Astrocyte (in vitro differentiated cells and primary cell): ENCODE measurements at regions not wholly inside any gene's neighbourhood (a gene's known extent, or its start where the extent isn't known, plus 50 kb on each side); places are given as distances from the start of the nearest gene placed in this dataset.

Experiments
- DNase-seq: peaks from one replicate; pipeline ENCODE4 v3.0.0-alpha.2; 2010; ENCODE audit warnings: low read depth
- FAIRE-seq: peaks from 2 replicates; lab custom pipeline; 2011; peaks lifted over from hg19 to GRCh38; lab: Jason Lieb, UNC
- H2AFZ ChIP-seq: 2 replicates; pipeline ENCODE4 v1.6.0; 2012; ENCODE audit warnings: low read depth, low read length, inconsistent platforms
- H3K27ac ChIP-seq: 2 replicates; pipeline ENCODE4 v1.5.1; 2011; ENCODE audit warnings: low read depth, low read length, inconsistent platforms
- H3K27me3 ChIP-seq: 2 replicates; pipeline ENCODE4 v1.6.0; 2011; ENCODE audit warnings: low read length, inconsistent platforms; ENCODE audit not compliant: insufficient read depth
- H3K36me3 ChIP-seq: 2 replicates; pipeline ENCODE4 v1.5.1; 2011; ENCODE audit warnings: low read length, inconsistent platforms; ENCODE audit not compliant: insufficient read depth
- H3K4me1 ChIP-seq: 2 replicates; pipeline ENCODE4 v1.5.1; 2011; ENCODE audit warnings: low read length, inconsistent platforms; ENCODE audit not compliant: insufficient read depth
- H3K4me2 ChIP-seq: 2 replicates; pipeline ENCODE4 v1.6.0; 2012; ENCODE audit warnings: low read length, inconsistent platforms
- H3K4me3 ChIP-seq: 2 replicates; pipeline ENCODE4 v1.5.1; 2011; ENCODE audit warnings: low read depth, mild to moderate bottlenecking, low read length, inconsistent platforms; ENCODE audit not compliant: insufficient read depth
- H3K79me2 ChIP-seq: 2 replicates; pipeline ENCODE4 v1.6.0; 2012; ENCODE audit warnings: mild to moderate bottlenecking, low read length, inconsistent platforms; ENCODE audit not compliant: insufficient read depth
- H3K9ac ChIP-seq: 2 replicates; pipeline ENCODE4 v1.6.0; 2012; ENCODE audit warnings: mild to moderate bottlenecking, low read length, inconsistent platforms
- H3K9me3 ChIP-seq: 2 replicates; pipeline ENCODE4 v1.5.1; 2012; ENCODE audit warnings: low read depth, mild to moderate bottlenecking, low read length, inconsistent platforms; ENCODE audit not compliant: insufficient read depth
- H4K20me1 ChIP-seq: 2 replicates; pipeline ENCODE4 v1.6.0; 2012; ENCODE audit warnings: low read length, inconsistent platforms; ENCODE audit not compliant: insufficient read depth
- H3K27ac Mint-ChIP-seq: one replicate; pipeline ENCODE4 v1.8.0; 2021; ENCODE audit warnings: mild to moderate bottlenecking, mixed read lengths; ENCODE audit not compliant: unreplicated experiment
- H3K27me3 Mint-ChIP-seq: one replicate; pipeline ENCODE4 v1.8.0; 2021; ENCODE audit warnings: low read depth, mixed read lengths; ENCODE audit not compliant: unreplicated experiment
- H3K36me3 Mint-ChIP-seq: one replicate; pipeline ENCODE4 v1.8.0; 2021; ENCODE audit warnings: low read depth, mixed read lengths; ENCODE audit not compliant: unreplicated experiment
- H3K4me1 Mint-ChIP-seq: one replicate; pipeline ENCODE4 v1.8.0; 2021; ENCODE audit warnings: low read depth, mixed read lengths; ENCODE audit not compliant: unreplicated experiment
- H3K4me3 Mint-ChIP-seq: one replicate; pipeline ENCODE4 v1.8.0; 2021; ENCODE audit warnings: mild to moderate bottlenecking, moderate library complexity, mixed read lengths; ENCODE audit not compliant: unreplicated experiment
- H3K9me3 Mint-ChIP-seq: one replicate; pipeline ENCODE4 v1.8.0; 2021; ENCODE audit warnings: mild to moderate bottlenecking, mixed read lengths; ENCODE audit not compliant: unreplicated experiment
- CTCF ChIP-seq: IDR thresholded peaks from 2 replicates; pipeline ENCODE4 v1.5.1; 2011; ENCODE audit warnings: low read depth, mild to moderate bottlenecking, inconsistent platforms, low read length, moderate library complexity; ENCODE audit not compliant: insufficient read depth
- EZH2 ChIP-seq: IDR thresholded peaks from 2 replicates; pipeline ENCODE4 v1.6.1; 2012; ENCODE audit warnings: mild to moderate bottlenecking, low read length, inconsistent platforms; ENCODE audit not compliant: insufficient read depth

GRCh38 chr1:82268826-82269225, 468.1 kb downstream of the ADGRL2 start:
- H3K9ac ChIP-seq, result no peak overlapping the region
- no peak overlapping the region for H2AFZ ChIP-seq
- no peak overlapping the region for H3K4me2 ChIP-seq
- no peaks in the 10 kb centered on the region for H3K27me3 Mint-ChIP-seq
- no peaks in the 10 kb centered on the region for H3K9me3 Mint-ChIP-seq
- H3K4me1 ChIP-seq, result no peaks in the 10 kb centered on the region
- H3K4me3 Mint-ChIP-seq, result no peak overlapping the region
- H3K4me1 Mint-ChIP-seq, result peaks cover 9% of the 10 kb centered on the region
- no peaks in the 10 kb centered on the region for H4K20me1 ChIP-seq
- no peak for FAIRE-seq
- no peaks in the 10 kb centered on the region for H3K27me3 ChIP-seq
- H3K27ac ChIP-seq, result no peak overlapping the region
- no peaks in the 10 kb centered on the region for H3K9me3 ChIP-seq
- H3K4me3 ChIP-seq, result no peak overlapping the region
- H3K79me2 ChIP-seq, result no peaks in the 10 kb centered on the region
- no peak for DNase-seq
- no peaks in the 10 kb centered on the region for H3K36me3 ChIP-seq
- no peak overlapping the region for H3K27ac Mint-ChIP-seq
- no peak for TF ChIP-seq EZH2
- no peak for TF ChIP-seq CTCF
- H3K36me3 Mint-ChIP-seq, result no peaks in the 10 kb centered on the region

GRCh38 chr1:82266351-82266750, 465.6 kb downstream of the ADGRL2 start:
- Mint-ChIP-seq H3K4me3 (no peak overlapping the region), H3K36me3 (no peaks in the 10 kb centered on the region), H3K9me3 (no peaks in the 10 kb centered on the region), H3K27ac (no peak overlapping the region), H3K4me1 (peaks cover 7% of the 10 kb centered on the region), H3K27me3 (no peaks in the 10 kb centered on the region)
- no peaks in the 10 kb centered on the region for H3K9me3 ChIP-seq
- H4K20me1 ChIP-seq, result no peaks in the 10 kb centered on the region
- H2AFZ ChIP-seq, result no peak overlapping the region
- FAIRE-seq (no peak), DNase-seq (no peak)
- H3K79me2 ChIP-seq, result no peaks in the 10 kb centered on the region
- H3K9ac ChIP-seq, result no peak overlapping the region
- no peak overlapping the region for H3K4me2 ChIP-seq
- no peaks in the 10 kb centered on the region for H3K4me1 ChIP-seq
- H3K27ac ChIP-seq, result no peak overlapping the region
- TF ChIP-seq EZH2 (no peak), CTCF (no peak)
- H3K27me3 ChIP-seq, result no peaks in the 10 kb centered on the region
- no peak overlapping the region for H3K4me3 ChIP-seq
- H3K36me3 ChIP-seq, result no peaks in the 10 kb centered on the region

GRCh38 chr1:82265436-82265835, 464.7 kb downstream of the ADGRL2 start:
- TF ChIP-seq EZH2 (no peak), CTCF (no peak)
- Mint-ChIP-seq H3K27ac (no peak overlapping the region), H3K4me1 (peaks cover 7% of the 10 kb centered on the region), H3K9me3 (no peaks in the 10 kb centered on the region), H3K36me3 (no peaks in the 10 kb centered on the region), H3K27me3 (no peaks in the 10 kb centered on the region), H3K4me3 (no peak overlapping the region)
- Histone ChIP-seq H2AFZ (no peak overlapping the region), H3K4me2 (no peak overlapping the region), H3K79me2 (no peaks in the 10 kb centered on the region), H3K27ac (no peak overlapping the region), H3K9ac (no peak overlapping the region), H3K4me3 (no peak overlapping the region), H4K20me1 (no peaks in the 10 kb centered on the region), H3K27me3 (no peaks in the 10 kb centered on the region), H3K36me3 (no peaks in the 10 kb centered on the region), H3K9me3 (no peaks in the 10 kb centered on the region), H3K4me1 (no peaks in the 10 kb centered on the region)
- DNase-seq (no peak), FAIRE-seq (no peak)
